ENCODE measurements at regions not wholly inside any gene's neighbourhood (a gene's known extent, or its start where the extent isn't known, plus 50 kb on each side); places are given as distances from the start of the nearest gene placed in this dataset.
"Not testable (repeated sequence)": the region's sequence is repeated elsewhere in the genome, so short reads cannot be mapped to it uniquely, and the experiment has no call there.

DNA sequence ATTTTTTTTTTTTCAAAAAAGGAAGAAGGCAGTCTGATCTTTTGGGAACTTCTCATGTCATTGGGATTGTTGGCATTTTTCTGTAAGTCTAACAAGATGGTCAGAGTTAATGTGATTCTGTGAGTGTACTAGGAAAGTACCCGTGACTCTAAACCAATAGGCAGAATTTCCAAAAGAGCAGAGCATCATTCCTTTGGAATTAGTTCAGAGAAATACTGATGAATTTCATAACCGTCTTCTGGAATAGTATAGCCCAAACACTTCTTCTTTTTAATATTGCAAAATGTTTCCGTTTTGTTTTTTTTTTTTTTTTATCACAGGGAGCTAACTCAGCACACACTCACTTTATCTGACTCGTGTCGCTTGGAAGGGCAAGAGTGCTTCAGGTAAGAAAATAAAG, 407.4 kb downstream of the DTWD2 start:
- no peaks in the 10 kb centered on the region for H4K20me1 ChIP-seq (ENCODE audit: insufficient read depth)
- ChIA-PET POLR2A (ENCODE audit: unreplicated experiment) (interaction anchor here (0.6 kb wide), 1 partner anchor 57 kb away, joined by 6 read pairs; no protein-coding TSS in a partner anchor), CTCF (no interaction called here)
- H3K4me1 ChIP-seq (replicated peaks; ENCODE audit: insufficient read depth), result no peaks in the 10 kb centered on the region
- no peak overlapping the region for H3K27ac ChIP-seq
- H3K36me3 ChIP-seq (ENCODE audit: low read depth), result no peaks in the 10 kb centered on the region
- H3K4me2 ChIP-seq, result no peak overlapping the region
- no peaks in the 10 kb centered on the region for H3K9me3 ChIP-seq (ENCODE audit: insufficient read depth, low read depth)
- H3K9me2 ChIP-seq (ENCODE audit: insufficient read depth), result no peaks in the 10 kb centered on the region
- H3F3A ChIP-seq (ENCODE audit: insufficient read depth, low read depth), result no peaks in the 10 kb centered on the region
- DNase-seq, result no peak
- BruUV-seq (replicated peaks), result no TSS peak
- intact Hi-C loops (cut with micrococcal nuclease; ENCODE audit: unreplicated experiment), result no loop called here
- H2AFZ ChIP-seq, result no peak overlapping the region
- no peaks in the 10 kb centered on the region for H3K79me2 ChIP-seq (ENCODE audit: low read depth)
- no peak for TF ChIP-seq EZH2 (IDR thresholded peaks at IDR 0.05; ENCODE audit: low read depth)
- TF ChIP-seq, protein P1, sequence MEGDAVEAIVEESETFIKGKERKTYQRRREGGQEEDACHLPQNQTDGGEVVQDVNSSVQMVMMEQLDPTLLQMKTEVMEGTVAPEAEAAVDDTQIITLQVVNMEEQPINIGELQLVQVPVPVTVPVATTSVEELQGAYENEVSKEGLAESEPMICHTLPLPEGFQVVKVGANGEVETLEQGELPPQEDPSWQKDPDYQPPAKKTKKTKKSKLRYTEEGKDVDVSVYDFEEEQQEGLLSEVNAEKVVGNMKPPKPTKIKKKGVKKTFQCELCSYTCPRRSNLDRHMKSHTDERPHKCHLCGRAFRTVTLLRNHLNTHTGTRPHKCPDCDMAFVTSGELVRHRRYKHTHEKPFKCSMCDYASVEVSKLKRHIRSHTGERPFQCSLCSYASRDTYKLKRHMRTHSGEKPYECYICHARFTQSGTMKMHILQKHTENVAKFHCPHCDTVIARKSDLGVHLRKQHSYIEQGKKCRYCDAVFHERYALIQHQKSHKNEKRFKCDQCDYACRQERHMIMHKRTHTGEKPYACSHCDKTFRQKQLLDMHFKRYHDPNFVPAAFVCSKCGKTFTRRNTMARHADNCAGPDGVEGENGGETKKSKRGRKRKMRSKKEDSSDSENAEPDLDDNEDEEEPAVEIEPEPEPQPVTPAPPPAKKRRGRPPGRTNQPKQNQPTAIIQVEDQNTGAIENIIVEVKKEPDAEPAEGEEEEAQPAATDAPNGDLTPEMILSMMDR (conservative IDR thresholded peaks at IDR 0.05), result no peak
- peaks cover 11% of the 10 kb centered on the region; the same call in 1 of the 2 replicates for H3K27me3 ChIP-seq (ENCODE audit: insufficient read depth, low read depth)
- no peak overlapping the region for H3K4me3 ChIP-seq

DNA sequence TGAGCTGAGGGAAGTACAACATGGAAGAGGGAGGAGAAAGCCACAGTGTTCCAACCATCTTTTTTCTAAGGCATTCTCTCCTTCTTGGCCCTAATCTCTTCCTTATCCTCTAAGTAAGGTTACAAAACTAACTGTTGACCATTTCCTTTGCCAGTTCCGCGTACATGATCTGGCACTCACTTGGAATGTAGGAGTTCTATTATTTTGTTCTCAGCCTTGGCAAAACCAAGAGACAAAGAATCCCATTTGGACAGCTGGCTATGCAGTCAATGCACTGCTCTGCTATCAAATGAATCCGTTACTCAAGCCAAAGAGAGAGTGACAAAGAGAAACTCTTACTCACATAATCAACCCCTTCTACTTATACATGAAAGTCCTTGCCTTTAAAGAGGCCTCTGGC, 410.3 kb downstream of the DTWD2 start:
- no peak for DNase-seq
- Histone ChIP-seq H2AFZ (no peak overlapping the region), H3K36me3 (ENCODE audit: low read depth) (no peaks in the 10 kb centered on the region), H4K20me1 (ENCODE audit: insufficient read depth) (no peaks in the 10 kb centered on the region), H3K27ac (no peak overlapping the region), H3F3A (ENCODE audit: insufficient read depth, low read depth) (no peaks in the 10 kb centered on the region), H3K4me2 (no peak overlapping the region), H3K9me2 (ENCODE audit: insufficient read depth) (no peaks in the 10 kb centered on the region), H3K4me3 (no peak overlapping the region), H3K27me3 (ENCODE audit: insufficient read depth, low read depth) (peaks cover 11% of the 10 kb centered on the region; the same call in 1 of the 2 replicates), H3K4me1 (replicated peaks; ENCODE audit: insufficient read depth) (no peaks in the 10 kb centered on the region), H3K79me2 (ENCODE audit: low read depth) (no peaks in the 10 kb centered on the region), H3K9me3 (ENCODE audit: insufficient read depth, low read depth) (no peaks in the 10 kb centered on the region)
- intact Hi-C loops (cut with micrococcal nuclease; ENCODE audit: unreplicated experiment), result no loop called here
- BruUV-seq (replicated peaks), result no TSS peak
- ChIA-PET POLR2A (ENCODE audit: unreplicated experiment) (no interaction called here), CTCF (no interaction called here)
- TF ChIP-seq, protein P1 (conservative IDR thresholded peaks at IDR 0.05), result no peak
- no peak for TF ChIP-seq EZH2 (IDR thresholded peaks at IDR 0.05; ENCODE audit: low read depth)

- H3K4me2 ChIP-seq, result no peak overlapping the region
- no peaks in the 10 kb centered on the region for H4K20me1 ChIP-seq (ENCODE audit: insufficient read depth)
- no peak overlapping the region for H3K4me3 ChIP-seq
- peaks cover 11% of the 10 kb centered on the region; the same call in 1 of the 2 replicates for H3K27me3 ChIP-seq (ENCODE audit: insufficient read depth, low read depth)
- no peaks in the 10 kb centered on the region for H3F3A ChIP-seq (ENCODE audit: insufficient read depth, low read depth)
- no TSS peak for BruUV-seq (replicated peaks)
- ChIA-PET CTCF (no interaction called here), POLR2A (ENCODE audit: unreplicated experiment) (no interaction called here)
- H3K36me3 ChIP-seq (ENCODE audit: low read depth), result no peaks in the 10 kb centered on the region
- no peak overlapping the region for H2AFZ ChIP-seq
- no peak for DNase-seq
- no peaks in the 10 kb centered on the region for H3K9me3 ChIP-seq (ENCODE audit: insufficient read depth, low read depth)
- H3K4me1 ChIP-seq (replicated peaks; ENCODE audit: insufficient read depth), result no peaks in the 10 kb centered on the region
- no peak overlapping the region for H3K27ac ChIP-seq
- intact Hi-C loops (cut with micrococcal nuclease; ENCODE audit: unreplicated experiment), result no loop called here
- H3K79me2 ChIP-seq (ENCODE audit: low read depth), result no peaks in the 10 kb centered on the region
- no peaks in the 10 kb centered on the region for H3K9me2 ChIP-seq (ENCODE audit: insufficient read depth)
- TF ChIP-seq, protein P1 (conservative IDR thresholded peaks at IDR 0.05), result no peak
- TF ChIP-seq EZH2 (IDR thresholded peaks at IDR 0.05; ENCODE audit: low read depth), result no peak
These were observed 410.7 kb downstream of the DTWD2 start for GRCh38 chr5:118577621-118578020.

GRCh38 chr5:118570276-118570675, 418.1 kb downstream of the DTWD2 start:
- H3K27me3 ChIP-seq (ENCODE audit: insufficient read depth, low read depth); POLR2A ChIA-PET (ENCODE audit: unreplicated experiment); DNase-seq; H3K4me3 ChIP-seq; CTCF ChIA-PET; H3K79me2 ChIP-seq (ENCODE audit: low read depth); H3K9me2 ChIP-seq (ENCODE audit: insufficient read depth); H3K27ac ChIP-seq; BruUV-seq (replicated peaks); H3K4me1 ChIP-seq (replicated peaks; ENCODE audit: insufficient read depth); H3K9me3 ChIP-seq (ENCODE audit: insufficient read depth, low read depth); intact Hi-C loops (cut with micrococcal nuclease; ENCODE audit: unreplicated experiment); H3K4me2 ChIP-seq; H4K20me1 ChIP-seq (ENCODE audit: insufficient read depth); H3K36me3 ChIP-seq (ENCODE audit: low read depth); H3F3A ChIP-seq (ENCODE audit: insufficient read depth, low read depth); H2AFZ ChIP-seq: not testable (repeated sequence)

- DNase-seq; H3K27ac ChIP-seq; H3K4me3 ChIP-seq; H3K79me2 ChIP-seq (ENCODE audit: low read depth); CTCF ChIA-PET; H3K36me3 ChIP-seq (ENCODE audit: low read depth); intact Hi-C loops (cut with micrococcal nuclease; ENCODE audit: unreplicated experiment); BruUV-seq (replicated peaks); H3K9me3 ChIP-seq (ENCODE audit: insufficient read depth, low read depth); H2AFZ ChIP-seq; H3F3A ChIP-seq (ENCODE audit: insufficient read depth, low read depth); H3K4me1 ChIP-seq (replicated peaks; ENCODE audit: insufficient read depth); H3K27me3 ChIP-seq (ENCODE audit: insufficient read depth, low read depth); H3K9me2 ChIP-seq (ENCODE audit: insufficient read depth); H3K4me2 ChIP-seq; H4K20me1 ChIP-seq (ENCODE audit: insufficient read depth): not testable (repeated sequence)
- POLR2A ChIA-PET (ENCODE audit: unreplicated experiment), result interaction anchor here (0.6 kb wide), 1 partner anchor 9 kb away, joined by 3 read pairs; no protein-coding TSS in a partner anchor
These were observed 418.8 kb downstream of the DTWD2 start for GRCh38 chr5:118569596-118569995.
